ENCODE measurements at regions not wholly inside any gene's neighbourhood (a gene's known extent, or its start where the extent isn't known, plus 50 kb on each side); places are given as distances from the start of the nearest gene placed in this dataset.

DNA sequence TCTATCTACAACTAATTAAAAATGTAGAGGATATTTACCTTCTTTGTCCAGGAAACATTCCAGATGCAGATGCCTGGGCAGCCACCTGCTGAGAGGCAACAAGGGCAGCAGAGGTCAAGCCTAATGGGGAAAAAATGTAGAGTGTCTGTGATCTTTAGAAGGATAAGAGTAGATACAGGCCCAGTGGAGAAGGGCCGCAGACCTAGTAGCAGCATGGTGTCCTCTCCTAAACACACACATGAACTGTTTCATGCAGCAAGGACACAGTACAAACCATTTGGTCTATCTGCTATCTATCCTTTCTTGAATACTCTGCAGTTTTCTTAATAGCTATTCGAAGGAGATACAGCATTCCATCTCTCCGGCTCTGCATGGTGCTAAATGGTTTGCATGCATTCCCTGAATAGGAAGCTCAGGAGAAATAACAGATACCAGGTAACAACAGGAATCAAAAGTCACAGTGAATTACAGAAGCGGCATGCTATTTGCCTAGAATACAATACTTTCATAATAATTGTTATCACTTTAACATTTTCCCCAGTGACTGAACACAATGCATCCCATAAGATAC, 107.3 kb downstream of the ZNF608 start:
- Histone ChIP-seq H3K27ac (ENCODE audit: insufficient read depth, low read depth, low read length) (no peak overlapping the region), H3K4me1 (ENCODE audit: control insufficient read depth, extremely low read depth, insufficient read depth, low read length) (peaks cover 6% of the 10 kb centered on the region), H3K4me3 (replicated peaks in 1 of 3; ENCODE audit: insufficient read depth in 1 of 3, low read depth in 1 of 3, low read length in 3 of 3) (no peak overlapping the region), H3K79me2 (ENCODE audit: control insufficient read depth, insufficient read depth, low read length) (no peaks in the 10 kb centered on the region), H4K20me1 (replicated peaks; ENCODE audit: control insufficient read depth, extremely low read depth, insufficient read depth, low read length) (no peaks in the 10 kb centered on the region), H3K4me2 (ENCODE audit: insufficient read depth, low read length) (no peak overlapping the region), H2AFZ (ENCODE audit: low read depth, low read length) (no peak overlapping the region), H3K9ac (replicated peaks; ENCODE audit: extremely low read depth, insufficient read depth, low read length) (no peak overlapping the region), H3K36me3 (ENCODE audit: control insufficient read depth in 2 of 2, extremely low read depth in 1 of 2, insufficient read depth in 2 of 2, low read length in 2 of 2) (peaks cover 4 to 8% of the 10 kb centered on the region in 2 experiments), H3K9me1 (replicated peaks; ENCODE audit: control insufficient read depth, extremely low read depth, insufficient read depth, low read length) (no peaks in the 10 kb centered on the region), H3K27me3 (ENCODE audit: control insufficient read depth in 2 of 2, insufficient read depth in 2 of 2, low read length in 2 of 2) (no peaks in the 10 kb centered on the region), H3K9me3 (replicated peaks; ENCODE audit: control insufficient read depth, insufficient read depth, low read length) (no peaks in the 10 kb centered on the region)
- ChIA-PET POLR2A (no interaction called here), CTCF (interaction anchor here (0.7 kb wide), 1 partner anchor 107 kb away, joined by 3 read pairs; the partner anchor contains the start of gene ZNF608)
- DNase-seq (ENCODE audit: low read depth, low spot score) (no peak), FAIRE-seq (no peak)
- intact Hi-C loops (cut with micrococcal nuclease) = no loop called here
- dilution Hi-C loops (cut with MboI; ENCODE audit: extremely low pct_ligation_motif_present, low sequenced_read_pairs) = no loop called here
- TF ChIP-seq, protein P1, sequence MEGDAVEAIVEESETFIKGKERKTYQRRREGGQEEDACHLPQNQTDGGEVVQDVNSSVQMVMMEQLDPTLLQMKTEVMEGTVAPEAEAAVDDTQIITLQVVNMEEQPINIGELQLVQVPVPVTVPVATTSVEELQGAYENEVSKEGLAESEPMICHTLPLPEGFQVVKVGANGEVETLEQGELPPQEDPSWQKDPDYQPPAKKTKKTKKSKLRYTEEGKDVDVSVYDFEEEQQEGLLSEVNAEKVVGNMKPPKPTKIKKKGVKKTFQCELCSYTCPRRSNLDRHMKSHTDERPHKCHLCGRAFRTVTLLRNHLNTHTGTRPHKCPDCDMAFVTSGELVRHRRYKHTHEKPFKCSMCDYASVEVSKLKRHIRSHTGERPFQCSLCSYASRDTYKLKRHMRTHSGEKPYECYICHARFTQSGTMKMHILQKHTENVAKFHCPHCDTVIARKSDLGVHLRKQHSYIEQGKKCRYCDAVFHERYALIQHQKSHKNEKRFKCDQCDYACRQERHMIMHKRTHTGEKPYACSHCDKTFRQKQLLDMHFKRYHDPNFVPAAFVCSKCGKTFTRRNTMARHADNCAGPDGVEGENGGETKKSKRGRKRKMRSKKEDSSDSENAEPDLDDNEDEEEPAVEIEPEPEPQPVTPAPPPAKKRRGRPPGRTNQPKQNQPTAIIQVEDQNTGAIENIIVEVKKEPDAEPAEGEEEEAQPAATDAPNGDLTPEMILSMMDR (IDR thresholded peaks at IDR 0.05; ENCODE audit: extremely low read depth in 1 of 2, insufficient read depth in 1 of 2, low read depth in 1 of 2, low read length in 2 of 2) = no peak
- TF ChIP-seq FOS (IDR thresholded peaks at IDR 0.05; ENCODE audit: borderline replicate concordance, insufficient read depth, low read length) (no peak), MYC (IDR thresholded peaks at IDR 0.05; ENCODE audit: low read depth, low read length) (no peak), EZH2 (IDR thresholded peaks at IDR 0.05; ENCODE audit: borderline replicate concordance, low read depth, low read length, severe bottlenecking) (no peak), GATA2 (IDR thresholded peaks at IDR 0.05; ENCODE audit: insufficient read depth, insufficient read length, low read depth, low read length) (no peak), POLR2A (IDR thresholded peaks at IDR 0.05; ENCODE audit: low read depth, low read length) (no peak), JUN (IDR thresholded peaks at IDR 0.05; ENCODE audit: borderline replicate concordance, insufficient read depth, insufficient read length, low read depth) (no peak), POLR2AphosphoS5 (IDR thresholded peaks at IDR 0.05; ENCODE audit: insufficient read depth, low read depth, low read length) (no peak)
- TF ChIP-seq, protein P2, sequence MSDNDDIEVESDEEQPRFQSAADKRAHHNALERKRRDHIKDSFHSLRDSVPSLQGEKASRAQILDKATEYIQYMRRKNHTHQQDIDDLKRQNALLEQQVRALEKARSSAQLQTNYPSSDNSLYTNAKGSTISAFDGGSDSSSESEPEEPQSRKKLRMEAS (IDR thresholded peaks at IDR 0.05; ENCODE audit: insufficient read depth, insufficient read length) = no peak
- BruUV-seq (replicated peaks) = no TSS peak

Measured in endothelial cell of umbilical vein (primary cell).